WERI-Rb-1 (cell line): ENCODE measurements at regions not wholly inside any gene's neighbourhood (a gene's known extent, or its start where the extent isn't known, plus 50 kb on each side); places are given as distances from the start of the nearest gene placed in this dataset.

Experiments used
- DNase-seq: peaks from one replicate; pipeline ENCODE4 v3.0.0-alpha.2; 2020
- H3K27ac ChIP-seq: fragments of 250-450 bp; sonication (Bioruptor Pico); 2 replicates; pipeline ENCODE4 v1.5.1; 2020; ENCODE audit warnings: mild to moderate bottlenecking, moderate library complexity
- H3K27me3 ChIP-seq: fragments of 250-450 bp; sonication (Bioruptor Pico); 2 replicates; pipeline ENCODE4 v1.5.1; 2021; ENCODE audit warnings: mild to moderate bottlenecking, low read depth, moderate library complexity; ENCODE audit not compliant: insufficient read depth, severe bottlenecking
- H3K36me3 ChIP-seq: fragments of 250-450 bp; sonication (Bioruptor Pico); 2 replicates; pipeline ENCODE4 v1.5.1; 2020; ENCODE audit warnings: mild to moderate bottlenecking, moderate library complexity
- H3K4me3 ChIP-seq: 2 replicates; pipeline ENCODE4 v1.5.1; 2011; ENCODE audit warnings: low read depth, mild to moderate bottlenecking, control low read depth, low read length
- H3K9me3 ChIP-seq: fragments of 250-450 bp; sonication (Bioruptor Pico); 2 replicates; pipeline ENCODE4 v1.5.1; 2021; ENCODE audit warnings: mild to moderate bottlenecking, moderate library complexity; ENCODE audit not compliant: severe bottlenecking
- TF ChIP-seq, protein P1 (sequence below): IDR thresholded peaks from 2 replicates; pipeline ENCODE4 v1.5.1; 2011; ENCODE audit warnings: low read depth, mild to moderate bottlenecking, control low read depth, inconsistent platforms, low read length

DNA sequence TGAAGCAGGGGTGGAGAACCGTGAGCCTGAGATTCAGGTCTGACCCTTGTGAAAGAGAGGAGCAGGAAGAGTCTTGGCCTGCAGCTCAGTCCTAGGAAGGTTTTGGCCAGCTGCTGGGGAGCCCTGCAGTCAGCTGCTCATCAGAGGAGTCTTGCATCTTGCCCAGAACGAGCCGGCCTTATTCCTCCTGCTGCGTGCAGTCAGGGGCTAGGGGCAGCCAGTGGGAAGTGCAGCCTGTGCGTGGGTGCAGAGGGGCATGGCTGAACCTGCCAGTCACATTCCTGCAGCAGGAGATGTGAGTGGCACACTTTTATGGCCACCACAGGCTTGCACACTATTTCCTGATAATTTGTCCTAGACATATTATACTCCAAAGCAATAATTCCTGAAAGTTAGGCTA is 278.7 kb downstream of the NPR3 start:
- DNase-seq = no peak
- TF ChIP-seq, protein P1, sequence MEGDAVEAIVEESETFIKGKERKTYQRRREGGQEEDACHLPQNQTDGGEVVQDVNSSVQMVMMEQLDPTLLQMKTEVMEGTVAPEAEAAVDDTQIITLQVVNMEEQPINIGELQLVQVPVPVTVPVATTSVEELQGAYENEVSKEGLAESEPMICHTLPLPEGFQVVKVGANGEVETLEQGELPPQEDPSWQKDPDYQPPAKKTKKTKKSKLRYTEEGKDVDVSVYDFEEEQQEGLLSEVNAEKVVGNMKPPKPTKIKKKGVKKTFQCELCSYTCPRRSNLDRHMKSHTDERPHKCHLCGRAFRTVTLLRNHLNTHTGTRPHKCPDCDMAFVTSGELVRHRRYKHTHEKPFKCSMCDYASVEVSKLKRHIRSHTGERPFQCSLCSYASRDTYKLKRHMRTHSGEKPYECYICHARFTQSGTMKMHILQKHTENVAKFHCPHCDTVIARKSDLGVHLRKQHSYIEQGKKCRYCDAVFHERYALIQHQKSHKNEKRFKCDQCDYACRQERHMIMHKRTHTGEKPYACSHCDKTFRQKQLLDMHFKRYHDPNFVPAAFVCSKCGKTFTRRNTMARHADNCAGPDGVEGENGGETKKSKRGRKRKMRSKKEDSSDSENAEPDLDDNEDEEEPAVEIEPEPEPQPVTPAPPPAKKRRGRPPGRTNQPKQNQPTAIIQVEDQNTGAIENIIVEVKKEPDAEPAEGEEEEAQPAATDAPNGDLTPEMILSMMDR = no peak
- H3K36me3 ChIP-seq = no peaks in the 10 kb centered on the region
- H3K9me3 ChIP-seq = no peaks in the 10 kb centered on the region
- H3K27ac ChIP-seq = no peak overlapping the region
- peaks cover 69% of the 10 kb centered on the region for H3K27me3 ChIP-seq
- H3K4me3 ChIP-seq = no peak overlapping the region

DNA sequence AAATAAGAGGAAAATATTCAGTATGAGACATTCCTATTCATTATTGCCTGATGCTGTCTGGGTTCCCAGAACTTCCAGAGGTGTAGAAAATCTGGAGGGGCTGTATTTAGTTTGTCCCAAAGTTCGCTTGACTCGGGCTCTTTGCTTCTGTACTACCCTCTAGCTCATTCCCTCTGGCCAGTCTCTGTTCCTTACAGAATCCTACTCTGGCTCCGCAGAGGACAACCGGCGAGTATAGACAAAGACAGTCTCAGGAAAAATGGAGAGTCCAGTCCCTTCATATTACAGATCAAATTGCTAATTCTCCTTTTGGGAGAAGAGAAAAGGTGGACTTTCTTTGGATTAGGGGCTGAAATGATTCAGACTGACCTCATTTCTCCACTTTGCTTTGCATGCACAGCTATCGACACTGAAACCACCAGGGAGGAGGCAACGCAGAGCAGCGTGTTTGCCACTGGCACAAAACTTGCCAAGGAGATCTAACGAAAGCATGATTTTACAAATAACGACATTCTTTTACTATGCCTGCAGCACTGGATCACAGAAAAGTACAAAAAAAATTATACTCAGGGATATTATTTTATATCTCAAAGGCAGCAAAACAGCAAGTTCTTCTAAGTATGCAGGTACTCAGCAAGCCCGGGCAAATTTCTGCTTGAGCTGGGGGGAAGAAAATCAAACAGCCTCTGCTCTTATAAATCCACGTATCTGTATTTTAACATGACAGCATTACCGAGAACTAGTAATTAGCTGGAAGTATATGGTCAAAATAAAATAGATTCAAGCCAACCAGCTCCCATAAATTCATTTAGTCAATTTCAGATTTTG is 279.7 kb downstream of the NPR3 start:
- DNase-seq = no peak
- TF ChIP-seq, protein P1 = no peak

DNA sequence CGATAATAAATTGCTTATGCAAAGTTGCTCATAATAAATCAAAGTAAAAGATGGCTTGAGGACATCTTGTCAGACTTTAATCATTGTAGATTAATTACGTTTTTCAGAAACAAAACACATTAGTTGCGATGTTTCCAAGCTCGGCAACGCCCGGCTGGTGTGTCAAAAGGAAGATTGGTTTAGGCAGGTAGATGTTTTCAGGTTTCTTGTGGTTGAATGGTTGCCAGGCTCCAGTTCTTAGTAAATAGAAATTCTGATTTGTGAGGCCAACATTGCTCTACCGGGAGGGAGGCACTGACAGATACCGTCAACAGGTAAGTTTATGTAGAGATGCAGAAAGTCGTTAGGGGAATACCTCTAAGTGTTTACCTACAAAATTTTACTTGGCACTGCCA is 280.3 kb downstream of the NPR3 start:
- H3K27ac ChIP-seq = no peak overlapping the region
- TF ChIP-seq, protein P1 = no peak
- H3K27me3 ChIP-seq = peaks cover 67% of the 10 kb centered on the region
- no peak for DNase-seq
- H3K36me3 ChIP-seq = no peaks in the 10 kb centered on the region
- H3K4me3 ChIP-seq = no peak overlapping the region
- H3K9me3 ChIP-seq = no peaks in the 10 kb centered on the region

More for the DNA sequence above, 279.7 kb downstream of the NPR3 start:
- peaks cover 69% of the 10 kb centered on the region for H3K27me3 ChIP-seq
- H3K27ac ChIP-seq = no peak overlapping the region
- no peak overlapping the region for H3K4me3 ChIP-seq
- H3K9me3 ChIP-seq = no peaks in the 10 kb centered on the region
- H3K36me3 ChIP-seq = no peaks in the 10 kb centered on the region

DNA sequence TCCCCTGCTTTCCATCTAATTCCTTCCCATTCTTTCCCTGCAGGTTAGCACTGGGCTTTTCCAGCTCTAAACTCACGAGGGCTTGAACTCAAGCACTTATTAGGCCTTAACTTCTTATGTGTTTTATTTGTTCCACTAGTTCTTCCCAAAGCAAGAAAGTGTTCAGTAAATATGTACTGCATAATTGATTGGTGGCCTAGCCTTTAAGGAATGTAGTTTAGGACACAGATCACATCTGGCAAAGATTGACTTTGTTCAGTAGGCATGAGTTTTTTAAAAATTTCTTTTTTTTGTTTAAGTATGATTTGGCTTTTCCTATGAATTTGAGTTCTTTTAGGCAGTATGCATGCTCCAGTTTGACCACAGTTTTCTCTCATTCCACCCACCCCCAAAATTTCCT is 285.2 kb downstream of the NPR3 start:
- no peaks in the 10 kb centered on the region for H3K36me3 ChIP-seq

DNA sequence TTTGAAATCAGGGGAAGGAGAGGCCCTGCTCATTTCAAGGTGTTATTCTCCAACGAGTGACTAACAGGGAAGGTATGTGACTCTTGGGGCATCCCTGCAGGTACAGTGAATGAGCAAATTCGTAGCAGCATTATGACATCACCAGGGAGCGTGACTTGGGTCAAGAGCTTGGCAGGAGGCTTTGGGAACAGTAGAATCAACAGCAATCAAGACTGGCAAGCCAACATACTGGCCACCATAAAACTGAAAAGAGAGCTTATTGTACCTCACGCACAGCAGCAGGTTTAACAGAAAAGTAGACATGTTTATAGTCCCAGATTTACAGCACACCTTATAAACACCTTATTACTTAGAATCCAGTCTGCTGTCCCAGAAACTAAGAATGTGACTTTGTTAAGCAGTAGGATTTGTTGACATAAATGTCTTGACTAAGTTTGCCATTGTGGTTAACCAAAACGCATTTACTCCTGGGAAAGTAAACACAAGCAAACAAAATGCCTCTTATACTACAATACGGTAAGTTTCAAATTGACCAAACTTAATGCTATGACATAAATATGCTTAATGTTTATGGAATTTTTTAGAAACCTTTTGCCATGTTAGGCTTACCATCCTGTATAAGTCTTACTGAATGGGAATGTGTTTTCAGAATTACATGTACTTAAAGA is 297.8 kb downstream of the NPR3 start:
- H3K36me3 ChIP-seq = no peaks in the 10 kb centered on the region
- DNase-seq = no peak
- no peak overlapping the region for H3K27ac ChIP-seq
- peaks cover 3% of the 10 kb centered on the region for H3K9me3 ChIP-seq
- H3K4me3 ChIP-seq = no peak overlapping the region
- TF ChIP-seq, protein P1 = no peak
- H3K27me3 ChIP-seq = peaks cover 27% of the 10 kb centered on the region

More for the DNA sequence above, 285.2 kb downstream of the NPR3 start:
- TF ChIP-seq, protein P1 = no peak
- Histone ChIP-seq H3K9me3 (no peaks in the 10 kb centered on the region), H3K27ac (no peak overlapping the region), H3K27me3 (peaks cover 33% of the 10 kb centered on the region), H3K4me3 (no peak overlapping the region)
- no peak for DNase-seq
